B cell (primary cell): ENCODE measurements at regions not wholly inside any gene's neighbourhood (a gene's known extent, or its start where the extent isn't known, plus 50 kb on each side); places are given as distances from the start of the nearest gene placed in this dataset.

Experiments used
- ATAC-seq: fragments of 200-7000 bp; cut with Tn5 transposase; one replicate; pipeline ENCODE4 v1.10.0; 2021; ENCODE audit warnings: low read depth, mild to moderate bottlenecking, moderate number of reproducible peaks, moderate library complexity
- CTCF ChIA-PET: fragments of 350-600 bp; sonication (Branson Sonifier 250); formaldehyde crosslinking; loops from one replicate; lab custom pipeline; 2021; ENCODE audit warnings: antibody characterized with exemption, inconsistent platforms; lab: Charles Lee
- POLR2A ChIA-PET: fragments of 350-600 bp; sonication (Branson Sonifier 250); formaldehyde crosslinking; loops from one replicate; lab custom pipeline; 2021; ENCODE audit warnings: antibody characterized with exemption; lab: Charles Lee
- DNase-seq: peaks from one replicate; pipeline ENCODE4 v3.0.0; 2013
- H2AFZ ChIP-seq: 2 replicates; pipeline ENCODE4 v1.6.1; 2012; ENCODE audit warnings: mild to moderate bottlenecking, low read depth, low read length; ENCODE audit not compliant: insufficient read depth, poor library complexity, severe bottlenecking
- H3K27ac ChIP-seq, 2 donors: 1 replicate in 1 of 2; 2 replicates in 1 of 2; pipeline ENCODE4 v1.5.1; 2012 to 2013; ENCODE audit warnings: low read length in 2 of 2, mild to moderate bottlenecking in 2 of 2, moderate library complexity in 1 of 2
- H3K27me3 ChIP-seq, 4 experiments: fragments of 200-600 bp in 1 of 4; sonication (generic) in 1 of 4; replicated peaks in 1 of 4; 1 replicate in 2 of 4; 2 replicates in 2 of 4; pipeline versions ENCODE4 v1.6.1 to v1.7.0; 2013 to 2016; ENCODE audit warnings: low read length in 3 of 4, mild to moderate bottlenecking in 2 of 4, mixed read lengths in 1 of 4, moderate library complexity in 1 of 4; ENCODE audit not compliant: insufficient read depth in 4 of 4, control insufficient read depth in 3 of 4; ENCODE audit errors: control extremely low read depth in 1 of 4
- H3K36me3 ChIP-seq, 2 experiments: replicated peaks in 1 of 2; 1 replicate in 1 of 2; 2 replicates in 1 of 2; pipeline versions ENCODE4 v1.6.1 to v1.7.1; 2013; ENCODE audit warnings: low read length in 1 of 2; ENCODE audit not compliant: insufficient read depth in 2 of 2, control insufficient read depth in 1 of 2; ENCODE audit errors: control extremely low read depth in 1 of 2, extremely low read depth in 1 of 2
- H3K4me1 ChIP-seq, 2 donors: fragments of 200-600 bp in 1 of 2; sonication (generic) in 1 of 2; 1 replicate in 1 of 2; 2 replicates in 1 of 2; pipeline versions ENCODE4 v1.5.1 to v1.6.1; 2013 to 2017; ENCODE audit warnings: low read length in 2 of 2; ENCODE audit not compliant: control insufficient read depth in 2 of 2, insufficient read depth in 2 of 2
- H3K4me2 ChIP-seq: replicated peaks from 2 replicates; pipeline ENCODE3; 2012; ENCODE audit warnings: mild to moderate bottlenecking, low read depth, low read length; ENCODE audit not compliant: poor library complexity, severe bottlenecking
- H3K4me3 ChIP-seq, 5 experiments: fragments of 200-600 bp in 1 of 5; sonication (generic) in 1 of 5; 1 replicate in 3 of 5; 2 replicates in 2 of 5; pipeline versions ENCODE4 v1.5.1 to v1.7.0; 2011 to 2016; ENCODE audit warnings: low read length in 4 of 5, mild to moderate bottlenecking in 4 of 5, low read depth in 2 of 5, control low read depth in 1 of 5, moderate library complexity in 1 of 5; ENCODE audit not compliant: insufficient read depth in 1 of 5; ENCODE audit errors: control extremely low read depth in 1 of 5, extremely low read depth in 1 of 5
- H3K79me2 ChIP-seq: fragments of 200-600 bp; sonication (generic); one replicate; pipeline ENCODE4 v1.6.0; 2016; ENCODE audit warnings: low read length; ENCODE audit not compliant: control insufficient read depth, insufficient read depth
- H3K9ac ChIP-seq: fragments of 200-600 bp; sonication (generic); 2 replicates; pipeline ENCODE4 v1.6.1; 2017; ENCODE audit warnings: mild to moderate bottlenecking, low read length, moderate library complexity
- H3K9me3 ChIP-seq, 3 donors: one replicate each; pipeline versions ENCODE4 v1.6.1 to v1.7.1; 2013; ENCODE audit warnings: low read length in 2 of 3; ENCODE audit not compliant: control insufficient read depth in 2 of 3, insufficient read depth in 1 of 3; ENCODE audit errors: control extremely low read depth in 1 of 3
- H4K20me1 ChIP-seq: 2 replicates; pipeline ENCODE4 v1.6.0; 2012; ENCODE audit warnings: mild to moderate bottlenecking, low read length; ENCODE audit not compliant: insufficient read depth, control insufficient read depth, poor library complexity, severe bottlenecking
- H3K27ac Mint-ChIP-seq: one replicate; pipeline ENCODE4 v1.8.0; 2021; ENCODE audit warnings: mixed read lengths
- H3K27me3 Mint-ChIP-seq: one replicate; pipeline ENCODE4 v1.8.0; 2021; ENCODE audit warnings: mixed read lengths
- H3K4me1 Mint-ChIP-seq: one replicate; pipeline ENCODE4 v1.8.0; 2021; ENCODE audit warnings: mixed read lengths
- H3K4me3 Mint-ChIP-seq: one replicate; pipeline ENCODE4 v1.8.0; 2021; ENCODE audit warnings: mixed read lengths
- H3K9me3 Mint-ChIP-seq: one replicate; pipeline ENCODE4 v1.8.0; 2022; ENCODE audit warnings: mixed read lengths; ENCODE audit not compliant: insufficient read depth
- EZH2 ChIP-seq: IDR thresholded peaks from 2 replicates; pipeline ENCODE4 v1.6.1; 2012; ENCODE audit warnings: borderline replicate concordance, low read depth, mild to moderate bottlenecking, moderate library complexity, low read length; ENCODE audit not compliant: insufficient read depth, poor library complexity, severe bottlenecking
- WGBS: methylation state at CpG from one replicate; pipeline ENCODE4 v1.1.5; 2013; ENCODE audit warnings: missing lambda C conversion rate; ENCODE audit not compliant: insufficient coverage; 5-methylcytosine and 5-hydroxymethylcytosine counted together
- intact Hi-C: fragments of 100-400 bp; cut with micrococcal nuclease; formaldehyde crosslinking; loops from one replicate; pipeline ENCODE4 v1.10.0; 2022
- TF ChIP-seq, protein P1 (sequence below): fragments of 200-600 bp; IDR thresholded peaks from one replicate; pipeline ENCODE4 v1.8.0; 2022; ENCODE audit warnings: antibody characterized with exemption, mild to moderate bottlenecking

DNA sequence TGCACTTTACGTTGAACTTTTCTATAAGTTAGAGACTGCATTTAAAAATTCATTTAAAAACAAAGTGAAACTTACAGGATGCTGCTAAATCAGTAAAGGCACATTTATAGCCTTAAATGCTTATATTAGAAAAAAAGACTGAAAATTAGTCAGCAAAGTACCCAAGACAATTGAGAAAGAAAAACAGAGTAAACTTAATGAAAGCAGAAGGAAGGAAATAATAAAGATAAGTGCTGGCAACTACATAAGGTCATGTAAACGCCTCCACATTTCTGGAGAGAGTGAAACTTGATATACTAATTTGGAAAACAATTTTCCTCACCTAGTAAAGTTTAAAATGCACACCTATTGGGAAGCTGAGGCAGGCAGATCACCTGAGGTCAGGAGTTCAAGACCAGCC, 58.2 kb upstream of the ACAN start:
- Histone ChIP-seq H4K20me1 (no peaks in the 10 kb centered on the region), H3K4me1 (no peaks in the 10 kb centered on the region), H3K4me2 (no peak overlapping the region), H2AFZ (no peak overlapping the region), H3K79me2 (no peaks in the 10 kb centered on the region), H3K27me3 (peaks cover 0 to 6% (median 2%) of the 10 kb centered on the region in 4 experiments), H3K27ac (no peak overlapping the region), H3K9me3 (peaks cover 0 to 5% (median 0%) of the 10 kb centered on the region in 3 donors), H3K36me3 (no peaks in the 10 kb centered on the region), H3K4me3 (no peak overlapping the region), H3K9ac (no peak overlapping the region)
- TF ChIP-seq EZH2: no peak
- TF ChIP-seq, protein P1, sequence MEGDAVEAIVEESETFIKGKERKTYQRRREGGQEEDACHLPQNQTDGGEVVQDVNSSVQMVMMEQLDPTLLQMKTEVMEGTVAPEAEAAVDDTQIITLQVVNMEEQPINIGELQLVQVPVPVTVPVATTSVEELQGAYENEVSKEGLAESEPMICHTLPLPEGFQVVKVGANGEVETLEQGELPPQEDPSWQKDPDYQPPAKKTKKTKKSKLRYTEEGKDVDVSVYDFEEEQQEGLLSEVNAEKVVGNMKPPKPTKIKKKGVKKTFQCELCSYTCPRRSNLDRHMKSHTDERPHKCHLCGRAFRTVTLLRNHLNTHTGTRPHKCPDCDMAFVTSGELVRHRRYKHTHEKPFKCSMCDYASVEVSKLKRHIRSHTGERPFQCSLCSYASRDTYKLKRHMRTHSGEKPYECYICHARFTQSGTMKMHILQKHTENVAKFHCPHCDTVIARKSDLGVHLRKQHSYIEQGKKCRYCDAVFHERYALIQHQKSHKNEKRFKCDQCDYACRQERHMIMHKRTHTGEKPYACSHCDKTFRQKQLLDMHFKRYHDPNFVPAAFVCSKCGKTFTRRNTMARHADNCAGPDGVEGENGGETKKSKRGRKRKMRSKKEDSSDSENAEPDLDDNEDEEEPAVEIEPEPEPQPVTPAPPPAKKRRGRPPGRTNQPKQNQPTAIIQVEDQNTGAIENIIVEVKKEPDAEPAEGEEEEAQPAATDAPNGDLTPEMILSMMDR: no peak
- peaks cover 38% of the 10 kb centered on the region for H3K27me3 Mint-ChIP-seq
- H3K4me1 Mint-ChIP-seq: no peaks in the 10 kb centered on the region
- ChIA-PET CTCF (no interaction called here), POLR2A (no interaction called here)
- ATAC-seq: no peak
- WGBS: no CpG with 5 or more reads among the region's 2 CpGs
- intact Hi-C loops: no loop called here
- no peak overlapping the region for H3K27ac Mint-ChIP-seq
- no peak overlapping the region for H3K4me3 Mint-ChIP-seq
- DNase-seq: no peak
- no peaks in the 10 kb centered on the region for H3K9me3 Mint-ChIP-seq

DNA sequence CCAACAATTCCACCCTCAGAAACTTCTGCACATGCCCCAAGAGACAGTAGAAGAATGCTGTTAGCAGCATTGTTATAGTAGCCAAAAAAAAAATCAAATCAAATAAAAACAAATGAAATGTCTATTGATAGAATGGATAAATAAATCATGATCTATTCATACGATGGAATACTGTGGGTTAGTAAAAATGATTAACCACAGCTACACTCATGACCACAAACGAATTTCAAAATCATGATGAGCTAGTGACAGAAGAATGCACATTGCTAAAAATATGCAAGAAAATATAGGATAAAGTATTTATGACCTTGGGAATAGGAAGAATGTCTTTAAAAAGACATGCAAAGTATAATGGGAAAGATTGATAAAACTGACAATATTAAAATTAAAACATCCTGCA, 57.5 kb upstream of the ACAN start:
- Histone ChIP-seq H3K4me2 (no peak overlapping the region), H2AFZ (no peak overlapping the region), H3K27me3 (peaks cover 0 to 6% (median 2%) of the 10 kb centered on the region in 4 experiments), H3K36me3 (no peaks in the 10 kb centered on the region), H4K20me1 (no peaks in the 10 kb centered on the region), H3K27ac (no peak overlapping the region), H3K79me2 (no peaks in the 10 kb centered on the region), H3K4me3 (no peak overlapping the region), H3K9ac (no peak overlapping the region), H3K9me3 (peaks cover 0 to 5% (median 0%) of the 10 kb centered on the region in 3 donors), H3K4me1 (no peaks in the 10 kb centered on the region)
- H3K4me3 Mint-ChIP-seq: no peak overlapping the region
- TF ChIP-seq, protein P1: no peak
- no peak for TF ChIP-seq EZH2
- POLR2A ChIA-PET: no interaction called here
- H3K27me3 Mint-ChIP-seq: peaks cover 35% of the 10 kb centered on the region
- DNase-seq (no peak), ATAC-seq (no peak)
- no peaks in the 10 kb centered on the region for H3K9me3 Mint-ChIP-seq
- no CpG with 5 or more reads among the region's 2 CpGs for WGBS
- H3K4me1 Mint-ChIP-seq: no peaks in the 10 kb centered on the region
- CTCF ChIA-PET: interaction anchor here (0.7 kb wide), 1 partner anchor 709 kb away, joined by 3 read pairs; no protein-coding TSS in a partner anchor
- intact Hi-C loops: no loop called here
- no peak overlapping the region for H3K27ac Mint-ChIP-seq
